LNCaP clone FGC (cell line): ENCODE measurements at regions not wholly inside any gene's neighbourhood (a gene's known extent, or its start where the extent isn't known, plus 50 kb on each side); places are given as distances from the start of the nearest gene placed in this dataset.

ENCODE experiments used
- DNase-seq: peaks from one replicate; pipeline ENCODE4 v3.0.0-alpha.2; 2011; ENCODE audit warnings: low read depth
- H3K4me3 ChIP-seq: 2 replicates; pipeline ENCODE4 v1.5.1; 2011; ENCODE audit warnings: mild to moderate bottlenecking, low read depth, low read length, control low read depth
- CTCF ChIP-seq: IDR thresholded peaks from 2 replicates; pipeline ENCODE4 v1.5.1; 2012; ENCODE audit warnings: mild to moderate bottlenecking; ENCODE audit not compliant: control insufficient read depth, insufficient read depth; ENCODE audit errors: extremely low read depth

- DNase-seq = no peak
- no peak for TF ChIP-seq CTCF
- no peak overlapping the region for H3K4me3 ChIP-seq
These were observed 284.2 kb upstream of the TANK start for GRCh38 chr2:160876029-160876428.

GRCh38 chr2:160876765-160877164 is 283.5 kb upstream of the TANK start:
- H3K4me3 ChIP-seq = no peak overlapping the region
- DNase-seq = no peak
- TF ChIP-seq CTCF = no peak

GRCh38 chr2:160878618-160879017 is 281.6 kb upstream of the TANK start:
- no peak for DNase-seq
- H3K4me3 ChIP-seq = no peak overlapping the region
- TF ChIP-seq CTCF = no peak

GRCh38 chr2:160882906-160883305 is 277.3 kb upstream of the TANK start:
- no peak for DNase-seq
- TF ChIP-seq CTCF = no peak
- H3K4me3 ChIP-seq = no peak overlapping the region

GRCh38 chr2:160884056-160884455 is 276.2 kb upstream of the TANK start:
- no peak overlapping the region for H3K4me3 ChIP-seq
- DNase-seq = no peak
- no peak for TF ChIP-seq CTCF

- no peak for TF ChIP-seq CTCF
- H3K4me3 ChIP-seq = no peak overlapping the region
- no peak for DNase-seq
These were observed 270.6 kb upstream of the TANK start for GRCh38 chr2:160889439-160890170.
